ENCODE measurements at regions not wholly inside any gene's neighbourhood (a gene's known extent, or its start where the extent isn't known, plus 50 kb on each side); places are given as distances from the start of the nearest gene placed in this dataset.

DNA sequence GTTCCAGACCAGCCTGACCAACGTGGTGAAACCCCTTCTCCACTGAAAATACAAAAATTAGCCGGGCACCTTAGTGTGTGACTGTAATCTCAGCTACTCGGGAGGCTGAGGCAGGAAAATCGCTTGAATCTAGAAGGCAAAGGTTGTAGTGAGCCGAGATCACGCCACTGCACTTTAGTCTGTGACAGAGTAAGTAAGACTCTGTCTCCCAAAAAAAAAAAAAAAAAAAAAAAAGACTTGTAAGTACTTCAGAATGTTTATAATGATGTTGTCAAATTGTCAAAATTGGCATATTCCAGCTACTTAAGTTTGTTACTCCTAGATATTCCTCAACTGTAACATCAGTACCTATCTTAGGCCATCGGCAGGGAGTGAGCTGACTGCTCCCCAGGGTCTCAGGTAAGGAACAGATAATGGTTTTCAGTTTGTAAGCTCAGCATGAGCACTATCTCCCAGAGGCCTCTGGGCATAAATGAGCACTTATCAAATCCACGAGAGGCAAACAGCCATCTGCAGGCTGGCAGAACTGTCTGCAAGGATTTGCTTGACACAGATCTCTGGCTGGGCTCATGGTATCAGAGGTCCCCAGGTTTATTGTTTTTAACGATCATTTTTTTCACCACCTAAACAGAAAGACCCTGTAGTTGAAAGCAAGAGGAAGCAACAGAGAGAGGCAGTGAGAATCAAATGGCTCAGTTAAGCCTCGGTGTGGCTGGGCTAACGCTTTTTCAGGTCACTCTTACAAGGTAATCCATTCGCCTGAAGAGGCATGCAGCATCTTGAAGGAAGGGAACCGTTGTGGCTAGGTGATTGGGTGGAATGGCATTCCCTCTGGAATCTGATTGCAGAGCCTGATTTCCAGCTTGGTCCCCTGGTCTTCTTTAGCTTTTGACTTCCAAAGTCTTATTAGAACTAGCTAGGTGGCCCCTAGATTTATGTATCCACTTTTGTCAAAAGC lies 115.9 kb downstream of the LY86 start:
- DNase-seq (ENCODE audit: extremely low read depth in 1 of 2, low read depth in 1 of 2): no peak

GRCh38 chr6:6705061-6705425 lies 116.5 kb downstream of the LY86 start:
- DNase-seq (ENCODE audit: extremely low read depth in 1 of 2, low read depth in 1 of 2): no peak

- no peak for DNase-seq (ENCODE audit: extremely low read depth in 1 of 2, low read depth in 1 of 2)
Observed at GRCh38 chr6:6705915-6706675, 117.6 kb downstream of the LY86 start.

GRCh38 chr6:6707143-6707542 lies 118.6 kb downstream of the LY86 start:
- DNase-seq (ENCODE audit: extremely low read depth in 1 of 2, low read depth in 1 of 2): no peak

DNA sequence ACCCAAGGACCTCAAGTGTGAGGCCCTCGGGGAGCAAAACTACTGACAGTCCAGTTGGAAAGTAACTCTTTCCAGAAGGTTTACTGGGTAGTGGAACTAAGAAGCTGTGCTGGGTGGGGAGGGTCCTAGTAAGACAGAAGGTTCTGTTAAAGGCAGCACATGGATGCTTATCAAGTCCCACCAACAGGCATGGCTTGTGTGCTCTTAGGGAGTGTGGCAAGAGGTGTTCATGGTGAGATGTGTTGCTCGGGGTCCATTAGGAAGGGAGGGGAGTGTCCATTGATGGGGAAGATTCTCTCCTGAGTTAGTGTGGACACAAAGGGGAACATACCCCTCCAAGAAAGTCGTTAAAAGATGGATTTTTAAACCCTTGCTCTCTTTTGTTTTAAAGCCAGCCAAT lies 120.6 kb downstream of the LY86 start:
- no peak for DNase-seq (ENCODE audit: extremely low read depth in 1 of 2, low read depth in 1 of 2)

GRCh38 chr6:6711031-6711785 lies 122.7 kb downstream of the LY86 start:
- no peak for DNase-seq (ENCODE audit: extremely low read depth in 1 of 2, low read depth in 1 of 2)

- no peak for DNase-seq (ENCODE audit: extremely low read depth in 1 of 2, low read depth in 1 of 2)
Observed at GRCh38 chr6:6711832-6712448, 123.4 kb downstream of the LY86 start.

GRCh38 chr6:6712449-6713403 lies 124.2 kb downstream of the LY86 start:
- no peak for DNase-seq (ENCODE audit: extremely low read depth in 1 of 2, low read depth in 1 of 2)

- DNase-seq (ENCODE audit: extremely low read depth in 1 of 2, low read depth in 1 of 2): no peak
Observed at GRCh38 chr6:6713657-6714056, 125.1 kb downstream of the LY86 start.

- no peak for DNase-seq (ENCODE audit: extremely low read depth in 1 of 2, low read depth in 1 of 2)
Observed at GRCh38 chr6:6714118-6714897, 125.8 kb downstream of the LY86 start.

GRCh38 chr6:6714953-6715352 lies 126.4 kb downstream of the LY86 start:
- DNase-seq (ENCODE audit: extremely low read depth in 1 of 2, low read depth in 1 of 2): no peak

- no peak for DNase-seq (ENCODE audit: extremely low read depth in 1 of 2, low read depth in 1 of 2)
Observed at GRCh38 chr6:6715465-6715864, 126.9 kb downstream of the LY86 start.

GRCh38 chr6:6716998-6717763 lies 128.7 kb downstream of the LY86 start:
- DNase-seq (ENCODE audit: extremely low read depth in 1 of 2, low read depth in 1 of 2): no peak

GRCh38 chr6:6717953-6718352 lies 129.4 kb downstream of the LY86 start:
- DNase-seq (ENCODE audit: extremely low read depth in 1 of 2, low read depth in 1 of 2): no peak

DNA sequence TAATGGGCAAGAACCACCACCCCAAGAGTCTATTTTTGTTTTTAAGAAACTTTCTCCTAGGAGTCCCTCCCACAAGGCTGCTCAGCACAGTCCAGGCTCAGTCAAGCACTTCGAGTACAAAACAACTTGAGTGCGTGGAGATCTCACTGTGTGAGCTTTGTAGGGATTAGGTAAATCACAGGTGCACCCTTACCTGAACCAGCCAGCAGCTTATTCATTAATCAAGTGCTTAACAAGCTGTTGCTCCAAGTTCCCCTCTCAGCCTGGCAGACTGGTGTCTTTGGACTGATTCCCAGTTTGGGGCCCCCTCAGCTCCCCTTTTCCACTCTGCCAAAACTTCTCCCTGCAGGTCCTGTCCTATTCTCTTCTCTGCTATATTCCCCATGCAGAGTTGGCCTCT lies 133.1 kb downstream of the LY86 start:
- DNase-seq (ENCODE audit: extremely low read depth in 1 of 2, low read depth in 1 of 2): no peak

DNA sequence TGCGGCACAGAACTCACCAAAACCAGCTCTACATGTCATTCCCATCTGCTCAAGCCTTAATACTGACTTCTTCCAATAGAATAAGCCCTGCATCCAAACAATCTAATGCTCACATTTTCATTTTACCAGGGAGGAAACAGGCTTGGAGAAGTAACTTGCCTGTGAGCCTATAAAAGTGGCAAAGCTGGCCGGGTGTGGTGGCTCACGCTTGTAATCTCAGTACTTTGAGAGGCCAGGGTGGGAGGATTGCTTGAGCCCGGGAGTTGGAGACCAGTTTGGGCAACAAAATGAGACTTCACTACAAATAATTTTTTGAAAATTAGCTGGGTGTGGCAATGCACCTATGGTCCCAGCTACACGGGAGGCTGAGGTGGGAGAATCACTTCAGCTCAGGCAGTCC lies 133.7 kb downstream of the LY86 start:
- DNase-seq (ENCODE audit: extremely low read depth in 1 of 2, low read depth in 1 of 2): no peak

DNA sequence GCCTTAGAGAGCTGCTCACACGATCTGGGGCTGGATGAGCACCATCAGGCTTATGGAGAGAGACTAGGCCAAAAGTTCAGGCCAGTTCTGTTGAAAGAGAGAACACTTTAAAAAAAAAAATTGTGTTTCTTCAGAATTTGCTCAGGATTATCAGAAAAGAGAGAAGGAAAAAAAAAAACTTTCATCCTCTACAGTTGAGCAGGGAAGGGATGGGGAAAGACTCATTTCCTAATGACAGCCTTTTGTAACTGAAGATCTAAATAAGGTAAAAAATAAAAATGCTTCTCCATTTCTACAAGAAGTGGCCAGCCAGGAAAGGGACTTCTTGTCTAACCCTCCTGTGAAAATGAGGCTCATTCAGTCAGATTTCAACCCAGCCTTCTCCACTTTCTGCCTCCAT lies 134.8 kb downstream of the LY86 start:
- DNase-seq (ENCODE audit: extremely low read depth in 1 of 2, low read depth in 1 of 2): no peak

GRCh38 chr6:6723921-6724538 lies 135.5 kb downstream of the LY86 start:
- no peak for DNase-seq (ENCODE audit: extremely low read depth in 1 of 2, low read depth in 1 of 2)

Data from stimulated activated CD8-positive, alpha-beta memory T cell treated with anti-CD3 and anti-CD28 coated beads, Interleukin-7, amount 100 ng/mL, for 48 hours (primary cell).